ENCODE measurements at regions not wholly inside any gene's neighbourhood (a gene's known extent, or its start where the extent isn't known, plus 50 kb on each side); places are given as distances from the start of the nearest gene placed in this dataset.
A peak's percentile ranks its signal among the peaks of the same experiment; 100 is the strongest.

GRCh38 chr5:172558076-172558976 lies 82.7 kb upstream of the NEURL1B start:
- Histone ChIP-seq H3K36me3 (ENCODE audit: control insufficient read depth, insufficient read depth, low read length) (no peaks in the 10 kb centered on the region), H3K9ac (no peak overlapping the region), H3K4me1 (no peaks in the 10 kb centered on the region), H3K27ac (no peak overlapping the region), H3K79me2 (no peaks in the 10 kb centered on the region), H3K9me3 (ENCODE audit: control insufficient read depth, low read length) (no peaks in the 10 kb centered on the region), H2AFZ (peak overlapping the region; percentile 45), H3K27me3 (ENCODE audit: control insufficient read depth, insufficient read depth, low read length) (no peaks in the 10 kb centered on the region), H3K4me3 (ENCODE audit: low read depth, low read length) (no peak overlapping the region), H3K4me2 (ENCODE audit: low read length) (peak overlapping the region; percentile 53)
- TF ChIP-seq CTCF (IDR thresholded peaks at IDR 0.05) = no peak

DNA sequence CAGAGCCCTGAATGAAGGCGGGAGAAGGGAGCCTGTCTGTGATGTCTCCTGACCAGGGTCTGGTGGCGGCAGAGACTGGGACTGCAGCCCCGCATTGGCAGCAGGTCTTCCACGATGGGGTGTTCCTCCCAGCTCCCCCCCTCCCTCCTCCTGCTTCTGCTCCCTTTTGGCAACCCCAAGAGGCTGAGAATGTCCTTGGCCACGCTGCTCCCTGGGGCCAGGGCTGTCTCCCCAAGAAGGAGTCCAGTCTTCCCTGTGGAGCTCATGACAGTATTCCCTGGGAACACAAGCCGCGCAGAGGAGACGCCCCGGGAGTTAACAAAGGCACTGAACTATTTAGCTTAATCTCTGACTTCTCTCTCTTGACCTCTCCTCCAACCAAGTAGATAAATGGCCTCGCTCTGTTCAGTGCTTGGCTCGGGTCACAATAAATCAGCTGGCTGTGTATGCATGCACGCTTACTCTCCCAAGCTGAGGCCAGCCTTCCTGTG lies 84.0 kb upstream of the NEURL1B start:
- H3K4me1 ChIP-seq = no peaks in the 10 kb centered on the region
- H3K9me3 ChIP-seq (ENCODE audit: control insufficient read depth, low read length) = no peaks in the 10 kb centered on the region
- no peak for TF ChIP-seq CTCF (IDR thresholded peaks at IDR 0.05)
- H3K4me2 ChIP-seq (ENCODE audit: low read length) = no peak overlapping the region
- no peaks in the 10 kb centered on the region for H3K79me2 ChIP-seq
- no peak overlapping the region for H3K27ac ChIP-seq
- H3K36me3 ChIP-seq (ENCODE audit: control insufficient read depth, insufficient read depth, low read length) = no peaks in the 10 kb centered on the region
- H3K9ac ChIP-seq = no peak overlapping the region
- H3K4me3 ChIP-seq (ENCODE audit: low read depth, low read length) = no peak overlapping the region
- no peaks in the 10 kb centered on the region for H3K27me3 ChIP-seq (ENCODE audit: control insufficient read depth, insufficient read depth, low read length)
- no peak overlapping the region for H2AFZ ChIP-seq

GRCh38 chr5:172556262-172556661 lies 84.8 kb upstream of the NEURL1B start:
- no peak overlapping the region for H3K4me2 ChIP-seq (ENCODE audit: low read length)
- no peaks in the 10 kb centered on the region for H3K36me3 ChIP-seq (ENCODE audit: control insufficient read depth, insufficient read depth, low read length)
- H3K27ac ChIP-seq = no peak overlapping the region
- no peaks in the 10 kb centered on the region for H3K9me3 ChIP-seq (ENCODE audit: control insufficient read depth, low read length)
- no peaks in the 10 kb centered on the region for H3K79me2 ChIP-seq
- no peaks in the 10 kb centered on the region for H3K27me3 ChIP-seq (ENCODE audit: control insufficient read depth, insufficient read depth, low read length)
- no peak for TF ChIP-seq CTCF (IDR thresholded peaks at IDR 0.05)
- no peak overlapping the region for H3K9ac ChIP-seq
- H2AFZ ChIP-seq = no peak overlapping the region
- H3K4me3 ChIP-seq (ENCODE audit: low read depth, low read length) = no peak overlapping the region
- no peaks in the 10 kb centered on the region for H3K4me1 ChIP-seq

- H3K27me3 ChIP-seq (ENCODE audit: control insufficient read depth, insufficient read depth, low read length) = no peaks in the 10 kb centered on the region
- no peak overlapping the region for H3K4me3 ChIP-seq (ENCODE audit: low read depth, low read length)
- H3K4me2 ChIP-seq (ENCODE audit: low read length) = no peak overlapping the region
- H3K9ac ChIP-seq = no peak overlapping the region
- H3K79me2 ChIP-seq = no peaks in the 10 kb centered on the region
- no peak for TF ChIP-seq CTCF (IDR thresholded peaks at IDR 0.05)
- no peaks in the 10 kb centered on the region for H3K9me3 ChIP-seq (ENCODE audit: control insufficient read depth, low read length)
- no peaks in the 10 kb centered on the region for H3K4me1 ChIP-seq
- no peaks in the 10 kb centered on the region for H3K36me3 ChIP-seq (ENCODE audit: control insufficient read depth, insufficient read depth, low read length)
- H2AFZ ChIP-seq = no peak overlapping the region
- H3K27ac ChIP-seq = no peak overlapping the region
Observed at GRCh38 chr5:172554562-172554961, 86.5 kb upstream of the NEURL1B start.

All from parathyroid adenoma (tissue), 2 donors.